Hematopoietic multipotent progenitor cell (in vitro differentiated cells): ENCODE measurements at regions not wholly inside any gene's neighbourhood (a gene's known extent, or its start where the extent isn't known, plus 50 kb on each side); places are given as distances from the start of the nearest gene placed in this dataset. TPM values are rescaled to one million over a fixed set of nuclear protein-coding genes. Genes with fewer than 3 reads are reported as not detected.
"Not testable (repeated sequence)": the region's sequence is repeated elsewhere in the genome, so short reads cannot be mapped to it uniquely, and the experiment has no call there.

Experiments used
- DNase-seq, 3 donors: peaks; one replicate each; pipeline ENCODE4 v3.0.0-alpha.2; 2011 to 2015; ENCODE audit warnings: low read depth in 2 of 3, low spot score in 2 of 3
- small RNA-seq: library from RNA; depleted of rRNA; stranded (forward); fragments of <200 nt; gene quantifications from one replicate; pipeline ENCODE3, GENCODE V24; 2012

GRCh38 chr11:43168241-43168640, 143.6 kb upstream of the API5 start:
- not testable (repeated sequence) for DNase-seq

GRCh38 chr11:43172477-43172876, 139.3 kb upstream of the API5 start:
- DNase-seq, result no peak

GRCh38 chr11:43177975-43178374, 133.8 kb upstream of the API5 start:
- no peak for DNase-seq

- not testable (repeated sequence) for DNase-seq
Observed at GRCh38 chr11:43194459-43194858, 117.3 kb upstream of the API5 start.

- no peak for DNase-seq
Observed at GRCh38 chr11:43197379-43197778, 114.4 kb upstream of the API5 start.

- no peak for DNase-seq
Observed at GRCh38 chr11:43200031-43200430, 111.8 kb upstream of the API5 start.

GRCh38 chr11:43212279-43212678, 99.5 kb upstream of the API5 start:
- DNase-seq, result no peak

- DNase-seq, result no peak
Observed at GRCh38 chr11:43214471-43214870, 97.3 kb upstream of the API5 start.

- DNase-seq, result no peak
Observed at GRCh38 chr11:43217849-43218248, 93.9 kb upstream of the API5 start.

- DNase-seq, result no peak
Observed at GRCh38 chr11:43222215-43222614, 89.6 kb upstream of the API5 start.

GRCh38 chr11:43223026-43223425, 88.8 kb upstream of the API5 start:
- DNase-seq, result no peak

GRCh38 chr11:43234881-43235280, 76.9 kb upstream of the API5 start:
- no peak for DNase-seq

GRCh38 chr11:43238341-43238740, 73.5 kb upstream of the API5 start:
- DNase-seq, result no peak

GRCh38 chr11:43239791-43240190, 72.0 kb upstream of the API5 start:
- DNase-seq, result no peak

GRCh38 chr11:43242401-43242800, 69.4 kb upstream of the API5 start:
- no peak for DNase-seq

- DNase-seq, result no peak
Observed at GRCh38 chr11:43243927-43244326, 67.9 kb upstream of the API5 start.

- no peak for DNase-seq
Observed at GRCh38 chr11:43245466-43245865, 66.3 kb upstream of the API5 start.

- DNase-seq, result no peak
Observed at GRCh38 chr11:43250309-43250708, 61.5 kb upstream of the API5 start.

- no peak for DNase-seq
Observed at GRCh38 chr11:43261775-43262174, 50.0 kb upstream of the API5 start.

Small RNAs in the stretch of these regions (small RNA-seq; reads per million reads assigned to genes)
- gene AC021006.3 (not detected), gene AC109810.1 (not detected)
